SH-SY5Y (cell line): ENCODE measurements at regions not wholly inside any gene's neighbourhood (a gene's known extent, or its start where the extent isn't known, plus 50 kb on each side); places are given as distances from the start of the nearest gene placed in this dataset.

Source experiments
- GATA2 ChIP-seq: IDR thresholded peaks from 2 replicates; pipeline ENCODE4 v1.6.1; 2011; ENCODE audit warnings: mild to moderate bottlenecking, low read depth, low read length
- GATA3 ChIP-seq: IDR thresholded peaks from 2 replicates; pipeline ENCODE4 v1.6.1; 2011; ENCODE audit warnings: low read depth, mild to moderate bottlenecking, low read length, moderate library complexity

DNA sequence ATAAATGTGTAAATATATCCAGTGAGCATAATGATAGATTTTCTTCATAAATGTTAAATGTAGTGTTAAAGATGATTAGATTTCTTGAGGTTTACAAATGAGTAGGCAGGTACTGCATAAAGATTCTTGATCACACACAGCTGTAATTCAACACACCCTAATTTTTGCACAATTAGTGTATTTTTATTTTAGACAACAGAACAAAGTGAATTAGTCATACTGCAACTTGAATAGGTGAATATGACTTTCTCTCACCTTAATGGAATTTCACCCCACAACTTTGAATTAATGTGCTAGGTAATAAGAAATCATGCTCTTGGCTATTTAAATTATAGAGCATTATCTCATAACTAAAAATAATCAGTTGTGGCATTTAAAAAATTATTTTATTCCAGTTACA, 795.7 kb upstream of the ACO1 start:
- no peak for TF ChIP-seq GATA3
- no peak for TF ChIP-seq GATA2
